Natural killer cell (primary cell): ENCODE measurements at regions not wholly inside any gene's neighbourhood (a gene's known extent, or its start where the extent isn't known, plus 50 kb on each side); places are given as distances from the start of the nearest gene placed in this dataset.

Experiments
- ATAC-seq, 3 donors: fragments of 150-1000 bp in 2 of 3; fragments of 200-7000 bp in 1 of 3; cut with Tn5 transposase; 1 replicate in 1 of 3; 2 replicates in 2 of 3; pipeline ENCODE4 v1.10.0; 2021; ENCODE audit warnings: mild to moderate bottlenecking in 2 of 3, moderate library complexity in 2 of 3
- DNase-seq, 2 donors: peaks; one replicate each; pipeline versions ENCODE4 v3.0.0 to v3.0.0-alpha.2; 2013 to 2021; ENCODE audit warnings: mixed read lengths in 1 of 2
- H3K27ac ChIP-seq: one replicate; pipeline ENCODE4 v1.5.1; 2013; ENCODE audit warnings: mild to moderate bottlenecking, low read length
- H3K27me3 ChIP-seq: one replicate; pipeline ENCODE4 v1.6.1; 2013; ENCODE audit warnings: low read length; ENCODE audit not compliant: control insufficient read depth, insufficient read depth
- H3K36me3 ChIP-seq: one replicate; pipeline ENCODE4 v1.6.1; 2013; ENCODE audit warnings: low read length; ENCODE audit not compliant: control insufficient read depth, insufficient read depth
- H3K4me1 ChIP-seq: one replicate; pipeline ENCODE4 v1.6.1; 2013; ENCODE audit warnings: low read length; ENCODE audit not compliant: control insufficient read depth, insufficient read depth
- H3K4me3 ChIP-seq: one replicate; pipeline ENCODE4 v1.5.1; 2013; ENCODE audit warnings: low read length
- H3K9me3 ChIP-seq: one replicate; pipeline ENCODE4 v1.6.1; 2013; ENCODE audit warnings: low read length; ENCODE audit not compliant: control insufficient read depth, insufficient read depth
- H3K27ac Mint-ChIP-seq, 2 donors: one replicate each; pipeline ENCODE4 v1.8.0; 2022; ENCODE audit warnings: mild to moderate bottlenecking in 2 of 2, mixed read lengths in 2 of 2, moderate library complexity in 1 of 2
- H3K27me3 Mint-ChIP-seq, 2 donors: one replicate each; pipeline ENCODE4 v1.8.0; 2022; ENCODE audit warnings: low read depth in 2 of 2, mixed read lengths in 2 of 2
- H3K36me3 Mint-ChIP-seq: one replicate; pipeline ENCODE4 v1.8.0; 2022; ENCODE audit warnings: mixed read lengths
- H3K4me1 Mint-ChIP-seq, 2 donors: one replicate each; pipeline ENCODE4 v1.8.0; 2022; ENCODE audit warnings: mixed read lengths in 2 of 2
- H3K4me3 Mint-ChIP-seq: one replicate; pipeline ENCODE4 v1.8.0; 2022; ENCODE audit warnings: mild to moderate bottlenecking, moderate library complexity, mixed read lengths
- H3K9me3 Mint-ChIP-seq, 2 donors: one replicate each; pipeline ENCODE4 v1.8.0; 2022; ENCODE audit warnings: mixed read lengths in 2 of 2
- WGBS: methylation state at CpG from one replicate; pipeline ENCODE4 v1.1.7; 2013; ENCODE audit warnings: missing lambda C conversion rate; ENCODE audit not compliant: insufficient coverage; 5-methylcytosine and 5-hydroxymethylcytosine counted together
- intact Hi-C: fragments of 100-400 bp; cut with micrococcal nuclease; formaldehyde crosslinking; loops from one replicate; pipeline ENCODE4 v1.14.2; 2022
- TF ChIP-seq, protein P1 (sequence below): fragments of 200-600 bp; IDR thresholded peaks from one replicate; pipeline ENCODE4 v1.8.0; 2022; ENCODE audit warnings: antibody characterized with exemption

DNA sequence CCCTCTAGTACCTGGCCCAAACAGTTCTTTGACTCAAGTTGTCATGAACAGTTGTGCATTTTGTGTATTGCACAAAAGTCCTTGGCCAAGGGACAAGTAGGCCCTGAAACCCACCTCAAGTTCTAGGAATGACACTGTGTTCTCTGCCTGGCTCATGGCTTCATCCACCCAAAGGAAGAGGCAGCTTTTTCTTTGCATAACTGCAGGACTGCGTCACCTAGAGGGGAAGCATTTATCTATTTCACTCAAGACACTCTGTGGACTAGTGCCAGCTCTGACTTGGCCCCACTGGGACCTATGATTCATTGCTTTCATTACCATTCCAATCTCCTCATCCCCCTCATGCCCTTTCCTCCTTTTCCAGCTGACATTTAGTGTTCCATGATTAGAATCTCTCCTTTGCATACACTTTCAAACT lies 119.3 kb upstream of the SIX2 start:
- Histone ChIP-seq H3K4me3 (no peak overlapping the region), H3K4me1 (peaks cover 11% of the 10 kb centered on the region), H3K36me3 (no peaks in the 10 kb centered on the region), H3K27ac (no peak overlapping the region), H3K9me3 (no peaks in the 10 kb centered on the region), H3K27me3 (no peaks in the 10 kb centered on the region)
- Mint-ChIP-seq H3K36me3 (no peaks in the 10 kb centered on the region), H3K9me3 (no peaks in the 10 kb centered on the region), H3K4me1 (no peaks in the 10 kb centered on the region), H3K4me3 (no peak overlapping the region), H3K27me3 (no peaks in the 10 kb centered on the region), H3K27ac (no peak overlapping the region)
- no peak for ATAC-seq
- no peak for DNase-seq
- WGBS = 89% methylated on average over 1 of the region's 1 CpG
- intact Hi-C loops = no loop called here
- TF ChIP-seq, protein P1, sequence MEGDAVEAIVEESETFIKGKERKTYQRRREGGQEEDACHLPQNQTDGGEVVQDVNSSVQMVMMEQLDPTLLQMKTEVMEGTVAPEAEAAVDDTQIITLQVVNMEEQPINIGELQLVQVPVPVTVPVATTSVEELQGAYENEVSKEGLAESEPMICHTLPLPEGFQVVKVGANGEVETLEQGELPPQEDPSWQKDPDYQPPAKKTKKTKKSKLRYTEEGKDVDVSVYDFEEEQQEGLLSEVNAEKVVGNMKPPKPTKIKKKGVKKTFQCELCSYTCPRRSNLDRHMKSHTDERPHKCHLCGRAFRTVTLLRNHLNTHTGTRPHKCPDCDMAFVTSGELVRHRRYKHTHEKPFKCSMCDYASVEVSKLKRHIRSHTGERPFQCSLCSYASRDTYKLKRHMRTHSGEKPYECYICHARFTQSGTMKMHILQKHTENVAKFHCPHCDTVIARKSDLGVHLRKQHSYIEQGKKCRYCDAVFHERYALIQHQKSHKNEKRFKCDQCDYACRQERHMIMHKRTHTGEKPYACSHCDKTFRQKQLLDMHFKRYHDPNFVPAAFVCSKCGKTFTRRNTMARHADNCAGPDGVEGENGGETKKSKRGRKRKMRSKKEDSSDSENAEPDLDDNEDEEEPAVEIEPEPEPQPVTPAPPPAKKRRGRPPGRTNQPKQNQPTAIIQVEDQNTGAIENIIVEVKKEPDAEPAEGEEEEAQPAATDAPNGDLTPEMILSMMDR = no peak

DNA sequence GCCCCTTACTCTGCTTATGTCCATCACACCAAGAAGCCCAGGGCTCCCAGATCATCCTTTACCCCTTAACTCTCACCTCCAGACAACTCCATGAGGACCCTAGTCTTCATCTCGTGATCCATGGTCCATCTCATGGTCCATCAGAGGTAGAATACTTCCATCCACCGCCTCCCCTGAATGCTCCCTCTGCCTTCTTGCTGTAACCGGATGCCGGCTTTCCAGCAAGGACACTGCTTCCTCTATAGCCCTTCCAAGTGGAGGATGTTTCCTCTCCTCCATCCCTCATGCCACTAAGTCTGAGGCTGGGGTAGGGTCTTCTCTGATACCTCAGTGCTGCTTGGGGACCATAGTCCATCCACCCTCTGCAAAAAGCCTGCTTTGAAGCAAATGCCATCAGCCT lies 118.6 kb upstream of the SIX2 start:
- H3K9me3 ChIP-seq = no peaks in the 10 kb centered on the region
- DNase-seq = no peak
- TF ChIP-seq, protein P1 = no peak
- intact Hi-C loops = no loop called here
- peak in 1 of 3 donors; percentile 19 for ATAC-seq
- Mint-ChIP-seq H3K27me3 (no peaks in the 10 kb centered on the region), H3K4me3 (no peak overlapping the region), H3K27ac (no peak overlapping the region), H3K4me1 (no peaks in the 10 kb centered on the region), H3K36me3 (no peaks in the 10 kb centered on the region), H3K9me3 (no peaks in the 10 kb centered on the region)
- no peak overlapping the region for H3K4me3 ChIP-seq
- WGBS = 95% methylated on average over 2 of the region's 4 CpGs
- no peak overlapping the region for H3K27ac ChIP-seq
- no peaks in the 10 kb centered on the region for H3K36me3 ChIP-seq
- no peaks in the 10 kb centered on the region for H3K27me3 ChIP-seq
- peaks cover 11% of the 10 kb centered on the region for H3K4me1 ChIP-seq

DNA sequence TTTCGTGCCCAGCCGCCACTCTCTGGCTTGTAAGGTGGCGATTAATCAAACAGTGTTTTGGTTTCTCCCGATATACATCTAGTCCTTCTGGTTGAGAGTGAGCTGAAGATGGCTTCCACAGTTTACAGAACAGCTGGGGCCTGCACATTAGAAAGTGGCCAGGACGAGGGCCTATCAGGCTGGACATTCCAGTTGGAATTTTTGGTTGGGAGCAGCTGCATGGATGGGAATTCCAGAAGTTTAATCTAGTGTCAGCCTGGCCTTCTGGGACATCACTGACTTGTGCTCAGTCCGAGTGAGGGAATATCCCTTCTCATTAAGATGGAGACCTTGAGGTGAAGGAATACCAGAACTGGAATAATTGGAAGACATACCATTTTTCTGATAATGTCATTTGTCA lies 118.1 kb upstream of the SIX2 start:
- H3K4me1 Mint-ChIP-seq = no peaks in the 10 kb centered on the region
- H3K27me3 Mint-ChIP-seq = no peaks in the 10 kb centered on the region
- H3K27me3 ChIP-seq = no peaks in the 10 kb centered on the region
- 87% methylated on average over 6 of the region's 6 CpGs for WGBS
- H3K27ac ChIP-seq = no peak overlapping the region
- H3K4me1 ChIP-seq = peaks cover 9% of the 10 kb centered on the region
- DNase-seq = no peak
- H3K27ac Mint-ChIP-seq = no peak overlapping the region
- ATAC-seq = no peak
- TF ChIP-seq, protein P1 = no peak
- no peaks in the 10 kb centered on the region for H3K9me3 Mint-ChIP-seq
- no peaks in the 10 kb centered on the region for H3K36me3 ChIP-seq
- intact Hi-C loops = no loop called here
- no peaks in the 10 kb centered on the region for H3K36me3 Mint-ChIP-seq
- H3K4me3 Mint-ChIP-seq = no peak overlapping the region
- H3K4me3 ChIP-seq = no peak overlapping the region
- H3K9me3 ChIP-seq = no peaks in the 10 kb centered on the region

DNA sequence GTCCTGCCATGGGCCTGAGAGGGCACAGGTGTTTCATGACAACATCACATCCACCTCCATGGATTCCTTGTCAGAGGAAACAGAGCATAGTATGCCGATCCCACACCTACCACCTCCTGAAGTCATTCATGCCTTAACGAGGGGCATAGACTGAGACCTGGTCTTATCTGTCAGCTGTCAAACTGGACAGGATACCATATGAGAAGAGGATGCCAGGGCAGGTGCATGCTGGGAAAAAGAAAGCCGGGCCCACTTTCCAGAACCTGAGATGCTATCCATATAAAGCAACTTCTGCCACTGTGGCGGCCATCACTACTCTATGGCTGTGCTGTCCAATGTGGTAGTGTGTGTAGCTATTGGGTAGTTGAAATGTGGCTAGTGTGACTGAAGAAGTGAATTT lies 116.0 kb upstream of the SIX2 start:
- TF ChIP-seq, protein P1 = no peak
- H3K4me3 Mint-ChIP-seq = no peak overlapping the region
- 84% methylated on average over 4 of the region's 4 CpGs for WGBS
- Histone ChIP-seq H3K27me3 (no peaks in the 10 kb centered on the region), H3K4me3 (no peak overlapping the region), H3K27ac (no peak overlapping the region), H3K4me1 (no peaks in the 10 kb centered on the region), H3K36me3 (no peaks in the 10 kb centered on the region), H3K9me3 (no peaks in the 10 kb centered on the region)
- peaks cover 0 to 4% of the 10 kb centered on the region in 2 donors for H3K27me3 Mint-ChIP-seq
- intact Hi-C loops = no loop called here
- H3K27ac Mint-ChIP-seq = no peak overlapping the region
- ATAC-seq (no peak), DNase-seq (no peak)
- no peaks in the 10 kb centered on the region for H3K4me1 Mint-ChIP-seq
- H3K36me3 Mint-ChIP-seq = no peaks in the 10 kb centered on the region
- no peaks in the 10 kb centered on the region for H3K9me3 Mint-ChIP-seq
